ENCODE measurements at regions not wholly inside any gene's neighbourhood (a gene's known extent, or its start where the extent isn't known, plus 50 kb on each side); places are given as distances from the start of the nearest gene placed in this dataset.

DNA sequence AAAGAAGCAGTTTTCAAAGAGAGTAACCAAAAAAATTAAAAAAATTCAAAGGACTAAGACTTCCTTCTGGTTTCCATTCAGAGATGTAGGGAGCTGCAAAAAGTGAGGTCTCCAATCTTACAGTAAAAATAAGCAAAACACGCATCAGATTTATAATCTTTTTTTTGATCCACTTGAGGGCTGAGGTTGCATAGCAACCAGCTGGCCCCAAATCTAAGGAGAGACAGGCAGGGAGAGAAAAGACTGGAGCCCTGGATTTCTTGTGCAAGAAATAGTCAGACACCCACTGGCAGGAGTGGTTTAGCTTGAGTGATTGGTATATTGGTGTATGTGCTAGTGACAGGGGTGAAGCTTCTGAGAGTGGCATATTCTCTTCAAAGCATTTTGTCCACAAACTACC lies 135.9 kb upstream of the FUT9 start:
- Histone ChIP-seq H2BK12ac (ENCODE audit: insufficient read length, low read depth, low read length) (no peak overlapping the region), H3K9me3 (ENCODE audit: control insufficient read depth, low read depth, low read length) (no peaks in the 10 kb centered on the region), H3K79me1 (ENCODE audit: insufficient read depth, low read depth, low read length, poor library complexity, severe bottlenecking) (no peaks in the 10 kb centered on the region), H4K91ac (ENCODE audit: insufficient read length, low read depth, low read length) (no peak overlapping the region), H4K20me1 (ENCODE audit: control insufficient read depth, insufficient read depth, insufficient read length) (no peaks in the 10 kb centered on the region), H2BK15ac (ENCODE audit: low read depth, low read length) (no peak overlapping the region), H3K23me2 (ENCODE audit: insufficient read length, low read depth, low read length, poor library complexity, severe bottlenecking) (no peaks in the 10 kb centered on the region), H3K23ac (ENCODE audit: insufficient read length, low read depth, low read length) (no peak overlapping the region), H3K18ac (ENCODE audit: insufficient read length, low read depth, low read length) (no peak overlapping the region), H3T11ph (ENCODE audit: low read length) (no peak overlapping the region), H2BK20ac (ENCODE audit: low read depth, low read length, poor library complexity, severe bottlenecking) (no peak overlapping the region), H3K4ac (ENCODE audit: low read depth, low read length) (no peak overlapping the region), H2BK5ac (ENCODE audit: insufficient read length, low read length) (no peak overlapping the region), H2BK120ac (ENCODE audit: low read depth, low read length, poor library complexity, severe bottlenecking) (no peak overlapping the region), H2AFZ (ENCODE audit: low read length) (no peak overlapping the region), H3K56ac (ENCODE audit: insufficient read length, low read depth, low read length) (no peak overlapping the region), H4K5ac (ENCODE audit: insufficient read length, low read depth, low read length) (no peak overlapping the region), H4K8ac (replicated peaks; ENCODE audit: insufficient read length, low read depth, low read length) (no peak overlapping the region), H3K4me1 (ENCODE audit: insufficient read depth, low read length) (peaks cover 2% of the 10 kb centered on the region; the same call in 1 of the 2 replicates), H3K27me3 (ENCODE audit: insufficient read depth, low read length) (no peaks in the 10 kb centered on the region), H3K9ac (ENCODE audit: extremely low read depth, insufficient read length, low read length) (no peak overlapping the region), H3K27ac (ENCODE audit: insufficient read length, low read depth, low read length) (no peak overlapping the region), H3K4me2 (ENCODE audit: insufficient read depth, insufficient read length, low read length) (no peak overlapping the region), H3K14ac (ENCODE audit: insufficient read depth, low read length) (no peak overlapping the region), H3K79me2 (ENCODE audit: insufficient read depth, low read length) (no peaks in the 10 kb centered on the region), H2AK5ac (ENCODE audit: insufficient read length, low read length) (no peak overlapping the region)
- Mint-ChIP-seq H3K27me3 (ENCODE audit: low read depth) (no peaks in the 10 kb centered on the region), H3K9me3 (no peaks in the 10 kb centered on the region), H3K36me3 (ENCODE audit: insufficient read depth in 1 of 3, low read depth in 3 of 3) (no peaks in the 10 kb centered on the region), H3K4me1 (peaks cover 6 to 7% of the 10 kb centered on the region in 2 experiments), H3K4me3 (no peak overlapping the region), H3K27ac (no peak overlapping the region)
- DNase-seq = no peak
- WGBS (ENCODE audit: extremely low coverage, insufficient read length, low lambda C conversion rate) = no CpG with 5 or more reads among the region's 1 CpG
- no peak for TF ChIP-seq CTCF (conservative IDR thresholded peaks at IDR 0.05)
